ENCODE measurements at regions not wholly inside any gene's neighbourhood (a gene's known extent, or its start where the extent isn't known, plus 50 kb on each side); places are given as distances from the start of the nearest gene placed in this dataset.

DNA sequence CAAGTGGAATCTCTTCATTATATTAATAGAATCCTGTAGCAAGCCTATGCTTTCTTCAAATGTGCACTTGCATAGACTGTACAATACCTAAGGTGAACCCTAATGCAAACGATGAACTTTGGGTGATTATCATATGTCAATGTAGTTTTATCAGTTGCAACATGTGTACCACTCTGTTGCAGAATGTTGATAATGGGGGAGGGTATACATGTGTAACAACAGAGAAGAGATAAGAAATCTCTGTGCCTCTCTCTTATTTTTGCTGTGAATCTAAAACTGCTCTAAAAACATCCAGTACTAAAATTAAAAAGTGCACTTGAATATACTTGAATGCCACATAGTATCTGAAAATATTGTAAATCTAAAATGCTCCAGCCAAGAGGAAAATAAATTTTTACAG is 820.8 kb upstream of the MIR17HG start:
- WGBS, 2 experiments (ENCODE audit: insufficient coverage in 2 of 2): 90% methylated on average over 1 of the region's 1 CpG; no CpG with 5 or more reads in 1 of the 2 experiments
- peaks cover 6% of the 10 kb centered on the region for H3K9me3 ChIP-seq (ENCODE audit: control insufficient read depth, low read length)
- no peak overlapping the region for H3K27ac ChIP-seq (ENCODE audit: low read depth, low read length, severe bottlenecking)
- no peaks in the 10 kb centered on the region for H3K36me3 ChIP-seq (ENCODE audit: control insufficient read depth, insufficient read depth, low read length)
- no peaks in the 10 kb centered on the region for H3K4me1 ChIP-seq (ENCODE audit: control insufficient read depth, insufficient read depth, low read length, poor library complexity, severe bottlenecking)
- no peak overlapping the region for H3K4me3 ChIP-seq (ENCODE audit: extremely low read depth, insufficient read depth, low read length, poor library complexity, severe bottlenecking)

DNA sequence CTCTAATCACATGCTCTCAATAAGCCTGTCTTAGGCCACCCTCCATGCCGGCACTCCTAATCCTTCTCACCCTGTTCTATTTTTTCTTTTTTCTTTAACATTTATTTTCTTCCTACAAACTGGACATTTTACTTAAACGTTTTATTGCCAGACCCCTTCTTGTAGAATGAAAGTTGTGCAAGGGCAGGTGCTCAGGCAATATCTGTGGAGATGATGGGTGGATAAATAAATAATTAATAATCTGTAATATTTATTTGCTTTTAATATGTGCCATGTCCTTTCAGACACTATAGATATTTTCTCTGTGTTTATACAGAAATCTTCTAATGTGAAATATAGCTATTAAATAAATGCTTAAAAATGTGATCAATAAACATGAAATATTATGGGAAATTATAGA is 815.7 kb upstream of the MIR17HG start:
- Histone ChIP-seq H3K4me3 (ENCODE audit: extremely low read depth, insufficient read depth, low read length, poor library complexity, severe bottlenecking) (no peak overlapping the region), H3K36me3 (ENCODE audit: control insufficient read depth, insufficient read depth, low read length) (no peaks in the 10 kb centered on the region), H3K27ac (ENCODE audit: low read depth, low read length, severe bottlenecking) (no peak overlapping the region), H3K4me1 (ENCODE audit: control insufficient read depth, insufficient read depth, low read length, poor library complexity, severe bottlenecking) (no peaks in the 10 kb centered on the region), H3K9me3 (ENCODE audit: control insufficient read depth, low read length) (no peaks in the 10 kb centered on the region)
- WGBS, 2 experiments (ENCODE audit: insufficient coverage in 2 of 2): 83% methylated on average over 1 of the region's 2 CpGs

DNA sequence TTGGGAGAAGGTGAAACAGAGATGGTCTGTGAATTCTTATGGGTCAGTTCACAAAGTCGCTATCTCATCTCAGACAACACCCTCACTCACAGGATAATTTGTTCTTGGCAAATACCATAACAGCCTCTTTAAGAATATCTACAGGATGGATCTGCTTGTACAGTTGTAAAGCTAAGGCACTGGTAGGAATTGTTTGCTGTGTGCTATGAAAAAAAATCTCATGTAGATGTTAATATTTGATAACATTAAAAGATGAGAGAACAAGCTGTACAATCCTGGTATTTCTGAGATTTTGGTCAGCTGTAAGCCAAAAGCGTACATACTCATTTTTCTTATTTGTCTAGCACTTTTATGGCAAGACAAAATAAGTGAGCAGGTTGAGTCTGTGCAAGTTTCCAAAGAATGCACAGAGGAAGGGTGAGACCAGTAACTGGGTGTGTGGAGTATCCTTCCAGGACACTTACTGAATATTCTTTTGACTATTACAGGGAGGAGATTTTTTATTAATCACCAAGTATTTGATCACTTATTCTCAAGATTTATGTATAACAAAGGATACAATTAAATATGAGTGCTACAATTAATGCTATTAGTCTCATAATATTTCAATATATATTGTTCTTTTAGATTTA is 814.5 kb upstream of the MIR17HG start:
- Histone ChIP-seq H3K9me3 (ENCODE audit: control insufficient read depth, low read length) (no peaks in the 10 kb centered on the region), H3K27ac (ENCODE audit: low read depth, low read length, severe bottlenecking) (no peak overlapping the region), H3K36me3 (ENCODE audit: control insufficient read depth, insufficient read depth, low read length) (no peaks in the 10 kb centered on the region), H3K4me1 (ENCODE audit: control insufficient read depth, insufficient read depth, low read length, poor library complexity, severe bottlenecking) (no peaks in the 10 kb centered on the region), H3K4me3 (ENCODE audit: extremely low read depth, insufficient read depth, low read length, poor library complexity, severe bottlenecking) (no peak overlapping the region)
- WGBS, 2 experiments (ENCODE audit: insufficient coverage in 2 of 2): no CpG with 5 or more reads among the region's 2 CpGs

DNA sequence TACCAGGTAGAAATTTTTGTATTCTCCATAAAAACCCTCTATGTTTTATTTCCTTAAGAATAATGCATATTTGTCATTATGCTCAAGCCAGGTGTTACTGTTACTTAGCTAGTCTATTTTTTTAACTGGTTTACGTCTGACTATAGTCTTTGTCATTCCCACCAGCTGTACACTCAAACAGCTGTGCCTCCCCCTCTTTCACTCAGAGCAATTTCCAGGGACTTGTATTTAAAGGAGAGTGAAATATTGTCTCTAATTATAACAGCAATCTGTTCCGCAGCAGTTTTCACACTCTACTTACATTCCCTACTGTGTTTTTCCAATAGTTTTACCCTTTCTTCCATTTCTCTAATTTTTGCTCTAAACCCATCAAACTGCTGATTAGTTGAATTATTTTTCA is 813.6 kb upstream of the MIR17HG start:
- H3K4me1 ChIP-seq (ENCODE audit: control insufficient read depth, insufficient read depth, low read length, poor library complexity, severe bottlenecking): no peaks in the 10 kb centered on the region
- no CpG with 5 or more reads among the region's 2 CpGs for WGBS, 2 experiments (ENCODE audit: insufficient coverage in 2 of 2)
- H3K4me3 ChIP-seq (ENCODE audit: extremely low read depth, insufficient read depth, low read length, poor library complexity, severe bottlenecking): no peak overlapping the region
- H3K9me3 ChIP-seq (ENCODE audit: control insufficient read depth, low read length): no peaks in the 10 kb centered on the region
- no peak overlapping the region for H3K27ac ChIP-seq (ENCODE audit: low read depth, low read length, severe bottlenecking)
- no peaks in the 10 kb centered on the region for H3K36me3 ChIP-seq (ENCODE audit: control insufficient read depth, insufficient read depth, low read length)

DNA sequence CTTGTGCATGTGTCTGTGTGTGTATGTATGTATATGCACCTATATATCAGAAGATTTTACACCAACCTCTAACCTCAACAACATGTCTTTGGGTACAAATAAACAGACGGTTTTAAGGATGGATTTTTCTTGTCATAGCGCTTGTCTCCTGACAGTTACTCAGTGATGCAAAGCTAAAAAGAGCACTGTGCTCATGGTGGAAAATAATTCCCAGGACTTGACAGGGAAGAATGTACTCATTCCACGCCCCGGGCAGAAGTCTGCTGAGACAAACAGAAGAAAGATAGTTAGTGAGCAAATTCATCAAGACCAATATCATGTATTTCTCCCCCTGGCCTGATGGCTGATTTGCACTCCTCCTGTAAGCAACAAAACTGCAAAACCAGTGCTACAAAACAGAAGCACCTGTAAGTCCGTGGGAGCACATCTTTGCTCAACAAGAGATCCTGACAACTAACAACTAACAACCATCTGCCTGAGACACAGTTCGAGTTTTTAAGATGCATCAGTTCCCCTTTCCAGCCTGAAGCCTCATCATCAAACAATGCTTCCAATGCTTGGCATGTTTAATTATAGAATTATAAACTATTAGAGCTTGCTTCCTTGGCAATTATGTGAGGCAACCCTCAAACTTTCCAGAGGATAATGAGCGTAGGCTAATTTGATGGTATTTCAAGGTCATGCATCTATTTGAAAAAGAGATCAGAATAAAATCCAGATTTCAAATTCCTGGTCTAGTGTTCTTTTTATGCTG is 812.7 kb upstream of the MIR17HG start:
- H3K4me1 ChIP-seq (ENCODE audit: control insufficient read depth, insufficient read depth, low read length, poor library complexity, severe bottlenecking): no peaks in the 10 kb centered on the region
- H3K36me3 ChIP-seq (ENCODE audit: control insufficient read depth, insufficient read depth, low read length): no peaks in the 10 kb centered on the region
- no peak overlapping the region for H3K27ac ChIP-seq (ENCODE audit: low read depth, low read length, severe bottlenecking)
- no peak overlapping the region for H3K4me3 ChIP-seq (ENCODE audit: extremely low read depth, insufficient read depth, low read length, poor library complexity, severe bottlenecking)
- no peaks in the 10 kb centered on the region for H3K9me3 ChIP-seq (ENCODE audit: control insufficient read depth, low read length)
- 85 to 90% methylated on average over 3 to 5 of the region's 7 CpGs for WGBS, 2 experiments (ENCODE audit: insufficient coverage in 2 of 2)

DNA sequence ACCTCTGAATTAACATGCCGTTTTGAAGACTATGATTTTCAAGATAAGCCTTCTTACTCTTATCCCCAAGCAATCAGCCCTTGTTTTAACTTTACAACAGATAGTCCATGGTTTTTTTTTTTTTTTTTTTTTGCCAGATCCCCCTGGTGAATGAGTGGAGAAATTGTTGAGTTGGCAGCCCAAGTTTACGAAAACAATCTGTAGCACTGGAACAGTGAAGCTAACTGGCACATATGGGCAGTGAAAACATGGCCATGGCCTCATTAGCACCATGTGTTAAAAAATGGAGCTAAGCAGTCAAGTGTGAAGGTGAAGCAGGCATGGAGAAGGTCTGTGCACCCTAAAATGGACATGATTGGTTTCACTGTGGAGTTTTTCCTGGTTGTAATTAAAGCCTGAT is 812.1 kb upstream of the MIR17HG start:
- Histone ChIP-seq H3K27ac (ENCODE audit: low read depth, low read length, severe bottlenecking) (no peak overlapping the region), H3K36me3 (ENCODE audit: control insufficient read depth, insufficient read depth, low read length) (no peaks in the 10 kb centered on the region), H3K4me1 (ENCODE audit: control insufficient read depth, insufficient read depth, low read length, poor library complexity, severe bottlenecking) (no peaks in the 10 kb centered on the region), H3K9me3 (ENCODE audit: control insufficient read depth, low read length) (no peaks in the 10 kb centered on the region), H3K4me3 (ENCODE audit: extremely low read depth, insufficient read depth, low read length, poor library complexity, severe bottlenecking) (no peak overlapping the region)
- WGBS, 2 experiments (ENCODE audit: insufficient coverage in 2 of 2): 89 to 100% methylated on average over 1 to 2 of the region's 2 CpGs

DNA sequence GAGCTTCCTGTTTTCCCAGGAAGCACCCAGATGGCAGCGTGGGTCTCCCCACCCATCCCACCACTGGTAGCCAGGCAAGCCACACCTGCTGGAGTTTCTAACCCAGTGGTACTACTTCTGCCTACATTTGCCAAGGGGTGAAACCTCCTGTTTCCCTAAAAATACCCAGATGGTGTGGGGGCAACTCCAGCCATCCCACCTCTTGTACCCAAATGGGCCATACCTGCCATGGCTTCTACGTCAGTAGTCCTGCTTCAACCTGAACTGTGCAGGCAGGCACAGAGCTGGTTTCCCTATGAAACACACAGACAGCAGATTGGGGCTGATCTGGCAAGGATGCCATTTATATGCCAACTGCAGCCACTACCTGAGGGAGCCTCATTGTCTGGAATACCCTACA is 809.4 kb upstream of the MIR17HG start:
- Histone ChIP-seq H3K27ac (ENCODE audit: low read depth, low read length, severe bottlenecking) (no peak overlapping the region), H3K36me3 (ENCODE audit: control insufficient read depth, insufficient read depth, low read length) (no peaks in the 10 kb centered on the region), H3K4me3 (ENCODE audit: extremely low read depth, insufficient read depth, low read length, poor library complexity, severe bottlenecking) (no peak overlapping the region), H3K9me3 (ENCODE audit: control insufficient read depth, low read length) (no peaks in the 10 kb centered on the region), H3K4me1 (ENCODE audit: control insufficient read depth, insufficient read depth, low read length, poor library complexity, severe bottlenecking) (no peaks in the 10 kb centered on the region)
- 86% methylated on average over 2 of the region's 2 CpGs; no CpG with 5 or more reads in 1 of the 2 experiments for WGBS, 2 experiments (ENCODE audit: insufficient coverage in 2 of 2)

DNA sequence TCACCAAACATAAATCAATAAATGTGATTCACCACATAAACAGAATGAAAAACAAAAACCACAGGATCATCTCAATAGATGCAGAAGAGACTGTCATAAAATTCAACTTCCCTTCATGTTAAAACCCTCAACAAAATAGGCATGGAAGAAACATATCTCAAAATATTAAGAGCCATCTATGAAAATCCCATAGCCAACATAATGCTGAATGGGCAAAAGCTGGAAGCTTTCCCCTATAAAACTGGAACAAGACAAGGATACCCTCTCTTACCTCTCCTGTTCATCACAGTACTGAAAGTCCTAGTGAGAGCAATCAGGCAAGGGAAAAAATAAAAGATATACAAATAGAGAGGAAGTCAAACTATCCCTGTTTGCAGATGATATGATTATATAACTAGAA is 806.1 kb upstream of the MIR17HG start:
- no peak overlapping the region for H3K4me3 ChIP-seq (ENCODE audit: extremely low read depth, insufficient read depth, low read length, poor library complexity, severe bottlenecking)
- peaks cover 12% of the 10 kb centered on the region for H3K9me3 ChIP-seq (ENCODE audit: control insufficient read depth, low read length)
- H3K36me3 ChIP-seq (ENCODE audit: control insufficient read depth, insufficient read depth, low read length): no peaks in the 10 kb centered on the region
- no peak overlapping the region for H3K27ac ChIP-seq (ENCODE audit: low read depth, low read length, severe bottlenecking)
- H3K4me1 ChIP-seq (ENCODE audit: control insufficient read depth, insufficient read depth, low read length, poor library complexity, severe bottlenecking): no peaks in the 10 kb centered on the region

DNA sequence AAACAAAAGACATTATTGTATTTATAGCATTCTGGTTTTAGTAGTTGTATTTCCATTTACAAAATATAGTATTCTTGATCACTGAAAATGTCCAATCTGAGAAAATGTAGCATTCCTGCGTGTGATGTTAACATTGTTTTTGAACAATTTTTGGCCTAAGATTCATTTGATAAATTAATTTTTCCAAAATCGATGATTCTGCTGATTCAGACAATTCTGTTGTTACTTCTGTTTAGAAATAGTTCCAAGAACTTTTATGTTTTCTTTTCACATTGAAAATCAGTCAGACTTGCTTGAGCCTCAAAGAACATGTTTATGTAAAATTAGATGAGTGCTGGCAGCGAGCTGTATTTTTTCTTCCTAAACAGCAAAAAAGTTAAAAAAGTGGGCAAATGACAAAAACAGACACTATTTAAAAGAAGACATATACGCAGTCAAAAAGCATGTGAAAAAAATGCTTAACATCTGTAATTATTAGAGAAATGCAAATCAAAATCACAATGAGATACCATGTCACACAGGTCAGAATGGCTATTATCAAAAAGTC is 804.5 kb upstream of the MIR17HG start:
- WGBS, 2 experiments (ENCODE audit: insufficient coverage in 2 of 2): no CpG with 5 or more reads among the region's 4 CpGs
- H3K9me3 ChIP-seq (ENCODE audit: control insufficient read depth, low read length): peaks cover 24% of the 10 kb centered on the region
- H3K36me3 ChIP-seq (ENCODE audit: control insufficient read depth, insufficient read depth, low read length): no peaks in the 10 kb centered on the region
- H3K4me3 ChIP-seq (ENCODE audit: extremely low read depth, insufficient read depth, low read length, poor library complexity, severe bottlenecking): no peak overlapping the region
- no peak overlapping the region for H3K27ac ChIP-seq (ENCODE audit: low read depth, low read length, severe bottlenecking)
- no peaks in the 10 kb centered on the region for H3K4me1 ChIP-seq (ENCODE audit: control insufficient read depth, insufficient read depth, low read length, poor library complexity, severe bottlenecking)

DNA sequence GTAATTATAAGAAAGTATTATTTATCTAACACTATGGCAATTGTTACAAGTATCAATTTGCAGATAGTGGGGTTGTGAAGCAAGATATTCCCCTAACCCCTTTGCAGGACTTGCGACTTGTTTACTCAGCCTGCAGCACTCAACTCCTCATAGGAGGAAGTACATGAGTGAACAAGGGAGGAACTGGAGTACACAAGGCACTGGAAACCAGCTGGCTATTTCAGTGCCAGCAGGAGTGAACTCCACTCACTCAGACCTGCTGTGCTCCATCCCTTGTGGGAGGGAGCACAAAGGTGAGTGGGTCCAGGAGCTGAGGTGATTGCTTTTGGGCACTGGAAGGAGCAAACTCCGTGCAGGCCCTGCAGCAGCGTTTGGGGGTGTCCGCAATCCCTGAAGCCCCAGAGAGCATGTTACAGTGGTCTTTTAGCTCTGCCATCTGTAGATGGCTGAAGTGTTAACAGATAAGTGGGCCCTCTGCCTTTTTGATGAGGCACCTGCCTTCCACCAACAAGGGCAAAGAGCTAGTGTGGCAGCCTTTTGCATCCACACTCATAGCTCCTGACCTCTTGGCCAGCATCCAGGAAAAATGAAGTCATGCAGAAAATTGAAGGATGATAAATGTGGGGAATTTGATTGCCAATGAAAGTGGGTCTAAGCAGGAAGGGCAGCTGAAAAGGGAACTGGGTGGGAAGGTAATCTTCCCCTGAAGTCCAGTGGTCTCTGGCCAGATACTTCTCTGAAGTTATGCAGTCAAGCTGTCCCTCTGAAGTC is 802.2 kb upstream of the MIR17HG start:
- peaks cover 29% of the 10 kb centered on the region for H3K9me3 ChIP-seq (ENCODE audit: control insufficient read depth, low read length)
- 100% methylated on average over 3 of the region's 4 CpGs; no CpG with 5 or more reads in 1 of the 2 experiments for WGBS, 2 experiments (ENCODE audit: insufficient coverage in 2 of 2)
- H3K27ac ChIP-seq (ENCODE audit: low read depth, low read length, severe bottlenecking): no peak overlapping the region

More for the DNA sequence above, 802.2 kb upstream of the MIR17HG start:
- Histone ChIP-seq H3K4me1 (ENCODE audit: control insufficient read depth, insufficient read depth, low read length, poor library complexity, severe bottlenecking) (no peaks in the 10 kb centered on the region), H3K36me3 (ENCODE audit: control insufficient read depth, insufficient read depth, low read length) (no peaks in the 10 kb centered on the region), H3K4me3 (ENCODE audit: extremely low read depth, insufficient read depth, low read length, poor library complexity, severe bottlenecking) (no peak overlapping the region)

All from mesodermal cell (in vitro differentiated cells).